HS-5 (cell line): ENCODE measurements at regions not wholly inside any gene's neighbourhood (a gene's known extent, or its start where the extent isn't known, plus 50 kb on each side); places are given as distances from the start of the nearest gene placed in this dataset.

Experiments
- DNase-seq: peaks from one replicate; pipeline ENCODE4 v3.0.0-alpha.2; 2012; ENCODE audit warnings: low read depth

DNA sequence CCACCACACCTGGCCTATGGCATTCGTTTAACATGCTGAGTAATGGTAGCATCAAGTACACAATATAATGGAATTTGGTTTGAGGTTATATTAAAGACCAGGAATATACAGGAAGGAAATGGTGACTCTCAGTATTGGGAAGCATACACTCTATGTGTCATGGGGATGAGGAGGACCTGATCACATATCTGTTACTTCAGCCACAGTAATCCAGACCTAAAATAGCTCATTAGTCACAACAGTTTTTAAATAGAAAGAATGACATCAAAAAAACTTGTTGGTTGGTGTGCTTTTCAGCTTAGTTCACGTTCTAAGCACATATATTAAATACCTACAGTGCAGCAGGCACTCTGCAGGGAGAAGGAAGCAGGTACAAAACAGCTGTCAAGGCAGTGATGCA is 52.5 kb upstream of the ATP2C1 start:
- DNase-seq: peak; percentile 67

DNA sequence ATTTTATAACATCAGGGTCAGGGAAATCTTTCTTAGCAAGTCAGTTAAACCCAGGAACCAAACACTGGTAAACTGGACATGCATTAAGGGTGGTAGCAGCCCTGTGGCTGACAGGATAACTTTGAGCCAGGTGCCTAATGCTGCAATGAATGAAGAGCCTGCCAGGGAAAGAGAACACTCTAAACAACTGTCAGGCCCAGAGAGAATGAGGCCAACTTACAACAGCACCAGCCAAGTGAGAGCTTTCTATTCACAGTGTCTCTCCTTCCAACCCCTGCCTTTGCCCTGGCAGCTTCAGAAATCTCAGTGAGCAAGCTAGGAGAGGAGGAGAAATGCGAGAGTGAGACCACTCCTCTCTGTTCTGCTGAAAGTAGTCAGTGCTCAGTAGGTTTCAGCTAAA is 50.4 kb upstream of the ATP2C1 start:
- DNase-seq: no peak
